ES-I3 (cell line): ENCODE measurements at regions not wholly inside any gene's neighbourhood (a gene's known extent, or its start where the extent isn't known, plus 50 kb on each side); places are given as distances from the start of the nearest gene placed in this dataset.

ENCODE experiments used
- H3K36me3 ChIP-seq: 2 replicates; pipeline ENCODE4 v1.6.1; 2013; ENCODE audit warnings: mild to moderate bottlenecking, low read length, control low read depth, moderate library complexity; ENCODE audit not compliant: insufficient read depth
- H3K4me1 ChIP-seq: 2 replicates; pipeline ENCODE4 v1.6.1; 2013; ENCODE audit warnings: mild to moderate bottlenecking, control low read depth, low read length; ENCODE audit not compliant: insufficient read depth
- H3K9ac ChIP-seq: 2 replicates; pipeline ENCODE4 v1.6.1; 2013; ENCODE audit warnings: low read depth, mild to moderate bottlenecking, low read length, moderate library complexity
- H3K9me3 ChIP-seq: 2 replicates; pipeline ENCODE4 v1.6.1; 2013; ENCODE audit warnings: mild to moderate bottlenecking, low read length, moderate library complexity; ENCODE audit not compliant: control insufficient read depth, insufficient read depth

- Histone ChIP-seq H3K4me1 (peaks cover 4% of the 10 kb centered on the region; the same call in 1 of the 2 replicates), H3K9ac (no peak overlapping the region), H3K9me3 (no peaks in the 10 kb centered on the region), H3K36me3 (no peaks in the 10 kb centered on the region)
These were observed 210.4 kb upstream of the ARRDC4 start for GRCh38 chr15:97750060-97750459.

GRCh38 chr15:97755726-97756125 lies 204.8 kb upstream of the ARRDC4 start:
- Histone ChIP-seq H3K4me1 (no peaks in the 10 kb centered on the region), H3K9ac (no peak overlapping the region), H3K9me3 (no peaks in the 10 kb centered on the region), H3K36me3 (no peaks in the 10 kb centered on the region)

DNA sequence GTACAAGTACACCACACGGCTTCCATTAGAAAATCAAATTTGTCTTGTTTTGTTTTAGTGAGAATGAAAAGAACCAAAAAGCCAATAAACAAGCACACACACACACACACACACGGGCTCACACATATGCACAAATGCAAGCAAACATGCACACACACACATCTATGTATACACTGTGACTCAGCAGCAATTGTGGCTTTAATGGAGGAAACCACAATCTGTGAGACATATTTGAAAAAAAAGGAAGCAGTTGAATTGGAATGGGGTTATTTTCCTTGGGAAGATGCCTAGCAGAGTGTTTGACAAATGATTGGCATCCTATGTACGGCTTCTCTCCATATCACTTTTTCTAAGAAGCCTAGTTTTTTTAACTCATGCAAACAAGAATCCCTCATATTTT lies 201.1 kb upstream of the ARRDC4 start:
- no peaks in the 10 kb centered on the region for H3K9me3 ChIP-seq
- no peaks in the 10 kb centered on the region for H3K4me1 ChIP-seq
- H3K36me3 ChIP-seq: no peaks in the 10 kb centered on the region
- H3K9ac ChIP-seq: no peak overlapping the region

- H3K9me3 ChIP-seq: no peaks in the 10 kb centered on the region
- no peak overlapping the region for H3K9ac ChIP-seq
- no peaks in the 10 kb centered on the region for H3K4me1 ChIP-seq
These were observed 199.4 kb upstream of the ARRDC4 start for GRCh38 chr15:97761110-97761509.

DNA sequence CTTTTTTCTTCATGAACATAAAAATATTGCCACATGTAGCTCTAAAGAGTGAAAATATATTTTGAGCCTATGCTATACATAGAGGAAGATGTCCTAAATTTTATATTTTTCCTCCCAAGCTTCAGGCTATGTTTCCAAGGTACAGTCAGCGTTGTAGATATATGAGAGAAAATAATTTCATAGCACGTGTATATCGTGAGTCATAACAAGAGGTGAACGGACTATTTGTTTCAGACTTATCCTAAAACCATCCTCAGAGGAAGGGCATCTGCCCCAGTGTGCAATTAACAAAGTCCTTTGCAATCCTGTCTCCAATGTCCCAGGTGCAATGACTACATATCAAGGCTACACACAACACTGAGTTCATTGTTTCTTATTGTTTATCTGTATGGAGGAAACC lies 177.3 kb upstream of the ARRDC4 start:
- Histone ChIP-seq H3K36me3 (no peaks in the 10 kb centered on the region), H3K9me3 (no peaks in the 10 kb centered on the region), H3K9ac (no peak overlapping the region), H3K4me1 (no peaks in the 10 kb centered on the region)

More at GRCh38 chr15:97761110-97761509, 199.4 kb upstream of the ARRDC4 start:
- no peaks in the 10 kb centered on the region for H3K36me3 ChIP-seq

DNA sequence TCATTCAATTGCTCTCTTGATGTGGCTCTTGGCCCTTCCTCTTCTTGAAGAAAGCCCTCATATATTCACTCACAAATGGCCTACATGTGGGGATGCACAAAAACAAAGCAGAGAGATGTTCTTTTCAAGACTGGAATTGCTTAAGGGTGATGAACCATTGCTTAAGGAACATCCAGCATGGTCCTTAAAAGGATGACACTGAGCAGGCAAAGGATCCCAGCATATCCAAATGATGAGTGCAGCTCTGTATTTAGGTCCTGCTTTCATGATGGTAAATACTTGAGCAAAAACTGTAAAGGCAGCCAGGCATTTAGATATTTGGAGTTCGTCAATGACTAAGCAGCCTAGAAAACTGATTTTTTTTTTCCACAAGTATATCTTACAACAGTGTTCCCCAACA lies 173.8 kb upstream of the ARRDC4 start:
- H3K9me3 ChIP-seq: no peaks in the 10 kb centered on the region
- no peaks in the 10 kb centered on the region for H3K36me3 ChIP-seq
- no peaks in the 10 kb centered on the region for H3K4me1 ChIP-seq
- H3K9ac ChIP-seq: no peak overlapping the region

GRCh38 chr15:97790180-97790579 lies 170.3 kb upstream of the ARRDC4 start:
- no peaks in the 10 kb centered on the region for H3K36me3 ChIP-seq
- no peaks in the 10 kb centered on the region for H3K9me3 ChIP-seq
- H3K9ac ChIP-seq: no peak overlapping the region
- no peaks in the 10 kb centered on the region for H3K4me1 ChIP-seq

- Histone ChIP-seq H3K36me3 (no peaks in the 10 kb centered on the region), H3K9ac (no peak overlapping the region), H3K4me1 (no peaks in the 10 kb centered on the region)
These were observed 168.4 kb upstream of the ARRDC4 start for GRCh38 chr15:97791824-97792792.

GRCh38 chr15:97804950-97805349 lies 155.6 kb upstream of the ARRDC4 start:
- no peaks in the 10 kb centered on the region for H3K9me3 ChIP-seq
- no peaks in the 10 kb centered on the region for H3K4me1 ChIP-seq
- no peak overlapping the region for H3K9ac ChIP-seq
- no peaks in the 10 kb centered on the region for H3K36me3 ChIP-seq

More at GRCh38 chr15:97791824-97792792, 168.4 kb upstream of the ARRDC4 start:
- no peaks in the 10 kb centered on the region for H3K9me3 ChIP-seq

GRCh38 chr15:97806766-97807165 lies 153.7 kb upstream of the ARRDC4 start:
- no peaks in the 10 kb centered on the region for H3K36me3 ChIP-seq

GRCh38 chr15:97815835-97816234 lies 144.7 kb upstream of the ARRDC4 start:
- Histone ChIP-seq H3K9ac (no peak overlapping the region), H3K9me3 (no peaks in the 10 kb centered on the region), H3K4me1 (no peaks in the 10 kb centered on the region), H3K36me3 (no peaks in the 10 kb centered on the region)

More at GRCh38 chr15:97806766-97807165, 153.7 kb upstream of the ARRDC4 start:
- H3K9me3 ChIP-seq: no peaks in the 10 kb centered on the region
- no peak overlapping the region for H3K9ac ChIP-seq
- H3K4me1 ChIP-seq: no peaks in the 10 kb centered on the region

- H3K9ac ChIP-seq: no peak overlapping the region
These were observed 143.1 kb upstream of the ARRDC4 start for GRCh38 chr15:97817276-97817890.

GRCh38 chr15:97836003-97836402 lies 124.5 kb upstream of the ARRDC4 start:
- Histone ChIP-seq H3K9ac (no peak overlapping the region), H3K9me3 (no peaks in the 10 kb centered on the region), H3K4me1 (no peaks in the 10 kb centered on the region), H3K36me3 (no peaks in the 10 kb centered on the region)

More at GRCh38 chr15:97817276-97817890, 143.1 kb upstream of the ARRDC4 start:
- no peaks in the 10 kb centered on the region for H3K36me3 ChIP-seq
- no peaks in the 10 kb centered on the region for H3K9me3 ChIP-seq
- no peaks in the 10 kb centered on the region for H3K4me1 ChIP-seq

DNA sequence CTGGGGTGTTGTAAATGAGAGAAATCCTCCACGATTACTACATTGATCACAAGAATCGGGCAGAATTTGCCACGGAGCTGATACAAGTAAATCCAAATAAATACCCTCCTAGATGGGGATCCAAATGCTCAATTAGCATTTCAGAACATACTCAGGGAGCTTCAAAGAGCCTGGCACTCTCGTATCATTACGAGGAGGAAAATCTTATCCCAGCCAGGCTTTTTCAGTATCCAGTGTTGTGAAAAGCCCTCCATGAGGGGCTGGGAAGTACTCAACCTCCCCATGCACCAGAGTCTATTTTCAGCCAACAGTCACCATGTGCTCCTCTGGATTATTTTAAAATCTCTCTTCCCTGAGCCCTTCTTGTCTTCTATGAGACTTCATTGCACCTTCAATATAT lies 122.6 kb upstream of the ARRDC4 start:
- no peaks in the 10 kb centered on the region for H3K9me3 ChIP-seq

More for the DNA sequence above, 122.6 kb upstream of the ARRDC4 start:
- Histone ChIP-seq H3K9ac (no peak overlapping the region), H3K4me1 (no peaks in the 10 kb centered on the region), H3K36me3 (no peaks in the 10 kb centered on the region)
